Aorta (tissue), 5 donors: ENCODE measurements at regions not wholly inside any gene's neighbourhood (a gene's known extent, or its start where the extent isn't known, plus 50 kb on each side); places are given as distances from the start of the nearest gene placed in this dataset.

Source experiments
- ATAC-seq: fragments of 200-7000 bp; cut with Tn5 transposase; one replicate; pipeline ENCODE4 v1.9.1; 2022; ENCODE audit warnings: moderate library complexity; ENCODE audit not compliant: low FRiP score
- DNase-seq, 2 donors: peaks; one replicate each; pipeline ENCODE4 v3.0.0-alpha.2; 2020
- H3K27ac ChIP-seq, 2 donors: one replicate each; pipeline ENCODE4 v1.5.1; 2013; ENCODE audit warnings: low read length in 2 of 2, mild to moderate bottlenecking in 2 of 2, moderate library complexity in 2 of 2, control low read depth in 1 of 2, inconsistent platforms in 1 of 2, low read depth in 1 of 2
- H3K27me3 ChIP-seq, 2 donors: one replicate each; pipeline ENCODE4 v1.6.1; 2013; ENCODE audit warnings: control low read depth in 1 of 2, low read length in 1 of 2, mild to moderate bottlenecking in 1 of 2, moderate library complexity in 1 of 2; ENCODE audit not compliant: insufficient read depth in 2 of 2, control insufficient read depth in 1 of 2
- H3K36me3 ChIP-seq, 2 donors: one replicate each; pipeline ENCODE4 v1.6.1; 2013; ENCODE audit warnings: control low read depth in 1 of 2, low read length in 1 of 2, mild to moderate bottlenecking in 1 of 2; ENCODE audit not compliant: insufficient read depth in 2 of 2, control insufficient read depth in 1 of 2
- H3K4me1 ChIP-seq, 2 donors: one replicate each; pipeline ENCODE4 v1.6.1; 2013; ENCODE audit warnings: low read length in 2 of 2, control low read depth in 1 of 2, mild to moderate bottlenecking in 1 of 2, moderate library complexity in 1 of 2; ENCODE audit not compliant: insufficient read depth in 2 of 2, control insufficient read depth in 1 of 2
- H3K4me3 ChIP-seq, 2 donors: one replicate each; pipeline ENCODE4 v1.5.1; 2013; ENCODE audit warnings: low read length in 2 of 2, control low read depth in 1 of 2, mild to moderate bottlenecking in 1 of 2
- H3K9me3 ChIP-seq: one replicate; pipeline ENCODE4 v1.6.1; 2013; ENCODE audit warnings: mild to moderate bottlenecking, low read length; ENCODE audit not compliant: control insufficient read depth
- WGBS, 2 donors: extraction: QIAGEN DNeasy Blood & Tissue Kit; methylation state at CpG; one replicate each; pipeline ENCODE4 v1.1.7; 2013; 5-methylcytosine and 5-hydroxymethylcytosine counted together
- intact Hi-C, 2 donors: fragments of 100-400 bp; cut with DNase I; formaldehyde crosslinking; loops; one replicate each; pipeline versions ENCODE4 v1.14.2 to v1.15.0; 2022
- donor health status: healthy with polysubstance abuse.
- donor health status: Bipolar disorder and iron deficiency.
- donor health status: DM: no; HTN: no; CAD: no.
- donor health status: DM: no; HTN: no; CAD: no.
- donor health status: DM: yes; HTN: yes; CAD: no.

- Histone ChIP-seq H3K4me3 (no peak overlapping the region), H3K27me3 (no peaks in the 10 kb centered on the region), H3K36me3 (no peaks in the 10 kb centered on the region), H3K9me3 (no peaks in the 10 kb centered on the region), H3K4me1 (no peaks in the 10 kb centered on the region), H3K27ac (no peak overlapping the region)
- WGBS, 2 donors = 84 to 89% methylated on average over 16 of the region's 16 CpGs
- peak; percentile 12 to 60 for DNase-seq
- intact Hi-C loops = no loop called here
- ATAC-seq = no peak
These were observed 91.7 kb upstream of the SHISAL1 start for GRCh38 chr22:44404341-44405020.

DNA sequence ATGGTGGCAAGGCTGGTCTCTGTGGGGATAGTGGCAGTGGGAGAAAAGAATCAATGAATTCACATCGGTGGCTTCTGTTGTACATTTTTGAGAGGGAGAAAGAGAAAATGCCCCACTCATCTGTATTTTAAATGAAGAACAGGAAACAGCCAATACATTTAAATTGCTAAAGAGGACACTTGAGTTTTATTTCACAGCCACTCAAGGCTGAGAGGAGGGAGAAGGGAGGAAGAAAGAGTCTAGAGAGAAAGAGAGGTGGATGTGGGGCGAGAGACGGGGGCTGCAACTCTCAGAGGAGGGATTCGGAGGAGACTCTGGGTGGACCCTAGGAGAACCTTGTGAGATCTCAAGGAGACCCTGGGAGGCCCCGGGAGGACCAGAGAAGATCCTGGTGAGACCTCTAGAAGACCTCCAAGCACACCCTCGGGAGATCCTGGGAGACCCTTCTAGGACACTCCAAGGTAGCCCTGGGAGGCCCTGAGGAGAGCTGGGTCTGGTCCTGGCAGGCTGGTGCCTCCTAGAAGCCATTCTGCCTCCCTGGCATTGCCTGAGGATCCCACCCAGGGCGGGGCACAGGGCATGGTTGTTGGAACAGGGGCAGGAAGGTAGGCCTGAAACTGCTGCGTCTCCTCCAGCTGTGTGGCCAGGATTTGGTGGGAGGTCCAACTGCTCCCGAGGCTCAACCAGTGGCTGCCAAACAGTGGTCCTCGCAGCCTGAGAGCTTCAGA lies 91.0 kb upstream of the SHISAL1 start:
- DNase-seq = peak; percentile 8 to 59

GRCh38 chr22:44403166-44403565 lies 90.4 kb upstream of the SHISAL1 start:
- 89% methylated on average over 5 of the region's 5 CpGs for WGBS, 2 donors
- DNase-seq = peak; percentile 25 to 32
- Histone ChIP-seq H3K36me3 (no peaks in the 10 kb centered on the region), H3K4me3 (no peak overlapping the region), H3K27me3 (no peaks in the 10 kb centered on the region), H3K9me3 (no peaks in the 10 kb centered on the region), H3K27ac (no peak overlapping the region), H3K4me1 (no peaks in the 10 kb centered on the region)
- no peak for ATAC-seq
- intact Hi-C loops = no loop called here

More for the DNA sequence above, 91.0 kb upstream of the SHISAL1 start:
- intact Hi-C loops = no loop called here
- Histone ChIP-seq H3K9me3 (no peaks in the 10 kb centered on the region), H3K4me3 (no peak overlapping the region), H3K27me3 (no peaks in the 10 kb centered on the region), H3K27ac (no peak overlapping the region), H3K4me1 (no peaks in the 10 kb centered on the region), H3K36me3 (no peaks in the 10 kb centered on the region)
- WGBS, 2 donors = 84 to 90% methylated on average over 10 of the region's 10 CpGs
- no peak for ATAC-seq

- H3K9me3 ChIP-seq = no peaks in the 10 kb centered on the region
- 94 to 95% methylated on average over 10 of the region's 10 CpGs for WGBS, 2 donors
- no peaks in the 10 kb centered on the region for H3K36me3 ChIP-seq
- no peak for ATAC-seq
- no peak overlapping the region for H3K27ac ChIP-seq
- intact Hi-C loops = no loop called here
- no peaks in the 10 kb centered on the region for H3K4me1 ChIP-seq
- H3K4me3 ChIP-seq = no peak overlapping the region
- no peaks in the 10 kb centered on the region for H3K27me3 ChIP-seq
- DNase-seq = peak; percentile 17 to 53
These were observed 89.7 kb upstream of the SHISAL1 start for GRCh38 chr22:44402196-44403111.

DNA sequence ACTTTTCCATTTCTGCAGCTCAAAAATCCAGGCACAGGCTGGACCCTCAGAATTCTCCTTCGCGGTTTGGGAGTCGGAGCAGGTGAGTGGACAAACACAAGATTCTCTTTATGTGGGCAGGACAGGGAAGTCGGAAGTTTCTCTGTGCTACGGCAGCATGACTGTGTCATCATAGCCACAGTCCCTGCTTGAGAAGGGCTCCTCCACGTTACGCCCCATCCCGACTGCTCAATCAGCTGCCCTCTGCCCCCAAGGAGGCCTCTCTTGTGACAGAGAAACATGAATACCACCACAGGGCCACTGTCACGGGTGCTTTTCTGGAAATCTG lies 89.0 kb upstream of the SHISAL1 start:
- H3K27me3 ChIP-seq = no peaks in the 10 kb centered on the region
- no peak for DNase-seq
- no peak overlapping the region for H3K27ac ChIP-seq
- ATAC-seq = no peak
- H3K36me3 ChIP-seq = no peaks in the 10 kb centered on the region
- H3K4me3 ChIP-seq = no peak overlapping the region
- WGBS, 2 donors = 67 to 85% methylated on average over 9 of the region's 9 CpGs
- intact Hi-C loops = no loop called here
- H3K4me1 ChIP-seq = no peaks in the 10 kb centered on the region
- no peaks in the 10 kb centered on the region for H3K9me3 ChIP-seq

DNA sequence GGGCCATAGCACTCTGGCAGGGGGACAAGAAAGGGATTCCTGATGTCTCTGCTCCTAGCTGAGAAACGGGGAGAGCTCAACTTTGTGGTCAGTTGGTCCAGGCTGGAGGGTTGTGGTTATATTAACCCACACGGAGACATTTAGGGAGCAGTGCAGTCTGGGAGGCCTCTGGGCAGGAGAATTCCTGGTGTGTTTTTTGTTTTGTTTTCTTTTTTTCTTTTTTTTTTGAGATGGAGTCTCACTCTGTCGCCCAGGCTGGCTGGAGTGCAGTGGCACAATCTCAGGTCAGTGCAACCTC lies 88.0 kb upstream of the SHISAL1 start:
- Histone ChIP-seq H3K9me3 (no peaks in the 10 kb centered on the region), H3K27me3 (no peaks in the 10 kb centered on the region), H3K4me3 (no peak overlapping the region), H3K4me1 (no peaks in the 10 kb centered on the region), H3K27ac (no peak overlapping the region), H3K36me3 (no peaks in the 10 kb centered on the region)
- DNase-seq (no peak), ATAC-seq (no peak)
- WGBS, 2 donors = 66 to 67% methylated on average over 3 of the region's 3 CpGs
- intact Hi-C loops = no loop called here

DNA sequence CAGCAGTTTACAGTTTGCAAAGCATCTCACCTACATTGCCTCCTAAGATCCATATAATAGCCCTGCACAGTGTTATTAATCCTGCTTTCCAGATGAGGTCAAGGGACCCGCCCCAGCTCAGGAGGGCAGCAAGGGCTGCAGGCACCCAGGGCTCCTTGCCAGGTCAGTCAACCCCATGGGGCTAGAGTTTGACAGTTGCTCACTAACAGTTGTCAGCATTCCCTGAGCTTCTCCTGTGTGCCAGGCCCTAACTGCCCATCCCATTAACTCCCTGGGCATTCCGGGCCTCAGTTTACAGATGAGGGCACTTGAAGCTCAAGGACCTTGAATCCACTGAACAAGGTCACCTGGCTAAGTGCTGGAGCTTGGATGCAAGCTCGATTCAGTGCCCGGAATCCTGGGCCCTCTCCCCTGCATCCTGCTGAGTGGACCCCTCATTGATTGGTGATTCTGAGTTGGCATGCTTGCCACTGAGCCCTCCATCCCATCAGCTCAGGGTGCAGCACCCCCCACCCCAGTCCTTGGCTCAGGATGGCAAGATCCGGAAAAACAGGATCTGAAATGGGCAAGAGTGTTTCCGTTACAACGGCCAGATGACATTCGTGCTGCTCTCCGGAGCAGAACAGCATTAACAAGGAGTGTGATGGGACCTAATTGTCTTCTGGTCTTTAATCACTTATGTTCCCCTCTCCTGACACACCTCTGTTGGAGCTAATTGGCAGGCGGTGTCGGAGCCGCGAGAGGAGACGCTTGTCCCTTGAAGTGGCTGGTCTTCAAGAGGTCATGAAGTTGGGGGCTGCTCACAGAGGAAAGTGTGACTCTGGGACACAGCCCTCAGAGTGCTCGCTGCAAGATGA lies 87.4 kb upstream of the SHISAL1 start:
- intact Hi-C loops = no loop called here
- 72 to 76% methylated on average over 15 of the region's 15 CpGs for WGBS, 2 donors
- ATAC-seq = no peak

More for the DNA sequence above, 87.4 kb upstream of the SHISAL1 start:
- Histone ChIP-seq H3K4me3 (no peak overlapping the region), H3K9me3 (no peaks in the 10 kb centered on the region), H3K36me3 (no peaks in the 10 kb centered on the region), H3K27ac (no peak overlapping the region), H3K27me3 (no peaks in the 10 kb centered on the region), H3K4me1 (no peaks in the 10 kb centered on the region)
- DNase-seq = no peak
